ENCODE measurements at regions not wholly inside any gene's neighbourhood (a gene's known extent, or its start where the extent isn't known, plus 50 kb on each side); places are given as distances from the start of the nearest gene placed in this dataset.

DNA sequence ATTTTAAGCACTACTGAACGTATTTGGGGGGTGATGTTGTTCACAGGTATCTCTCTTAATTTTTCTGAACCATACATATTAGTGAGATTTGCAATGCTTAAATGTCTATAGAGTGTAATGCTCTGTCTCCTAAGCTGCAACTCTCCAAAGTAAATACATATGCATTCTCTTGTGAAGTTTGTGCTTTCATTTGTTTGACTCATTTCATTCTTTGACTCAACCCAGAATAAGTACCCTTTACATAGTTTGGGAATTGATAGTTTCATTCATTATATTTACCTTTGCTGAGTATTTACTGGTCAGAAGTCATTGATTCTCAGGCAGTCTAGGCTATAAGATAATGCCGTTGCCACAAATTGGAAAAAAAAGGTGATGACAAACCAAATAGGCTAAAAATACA lies 406.9 kb downstream of the FGF9 start:
- no peaks in the 10 kb centered on the region for H3K4me1 ChIP-seq
- intact Hi-C loops (cut with DNase I) = no loop called here
- H3K27ac ChIP-seq = no peak overlapping the region
- H3K36me3 ChIP-seq = no peaks in the 10 kb centered on the region
- no peak overlapping the region for H3K4me3 ChIP-seq
- ATAC-seq = no peak
- TF ChIP-seq CTCF (IDR thresholded peaks at IDR 0.05) = no peak
- 33 to 54% methylated on average over 2 of the region's 2 CpGs for WGBS, 2 donors
- peaks cover 0 to 6% (median 0%) of the 10 kb centered on the region in 7 donors for H3K27me3 ChIP-seq
- peaks cover 0 to 3% (median 0%) of the 10 kb centered on the region in 11 donors for H3K9me3 ChIP-seq
- DNase-seq = no peak

GRCh38 chr13:22079961-22080360 lies 409.1 kb downstream of the FGF9 start:
- Histone ChIP-seq H3K4me1 (no peaks in the 10 kb centered on the region), H3K4me3 (no peak overlapping the region), H3K27me3 (peaks cover 0 to 8% (median 0%) of the 10 kb centered on the region in 7 donors), H3K9me3 (no peaks in the 10 kb centered on the region), H3K36me3 (no peaks in the 10 kb centered on the region), H3K27ac (no peak overlapping the region)
- WGBS, 2 donors = 82 to 86% methylated on average over 11 of the region's 11 CpGs
- DNase-seq (no peak), ATAC-seq (no peak)
- intact Hi-C loops (cut with DNase I) = no loop called here
- TF ChIP-seq CTCF (IDR thresholded peaks at IDR 0.05) = no peak

DNA sequence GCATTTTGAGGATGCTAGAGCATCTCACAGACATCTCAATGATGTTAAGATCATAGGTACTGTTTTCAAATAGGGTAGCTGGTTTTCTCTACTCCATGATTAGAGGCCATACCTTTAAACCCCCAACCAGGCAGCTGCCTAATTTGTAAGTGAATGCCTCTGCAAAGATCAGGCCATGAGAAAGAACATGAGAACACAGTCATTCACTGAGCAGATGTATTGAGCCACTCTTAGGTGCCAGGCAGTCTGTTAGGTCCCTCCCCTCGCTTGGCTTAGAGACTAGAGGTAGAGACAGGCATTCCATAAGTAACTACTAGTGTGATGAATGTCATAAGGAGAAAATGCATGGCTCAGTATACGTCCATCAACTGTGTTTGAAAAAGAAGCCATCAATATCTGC lies 410.0 kb downstream of the FGF9 start:
- TF ChIP-seq CTCF (IDR thresholded peaks at IDR 0.05) = no peak
- intact Hi-C loops (cut with DNase I) = no loop called here
- DNase-seq (no peak), ATAC-seq (no peak)
- peaks cover 0 to 8% (median 0%) of the 10 kb centered on the region in 7 donors for H3K27me3 ChIP-seq
- H3K27ac ChIP-seq = no peak overlapping the region
- H3K4me1 ChIP-seq = no peaks in the 10 kb centered on the region
- no peaks in the 10 kb centered on the region for H3K9me3 ChIP-seq
- H3K36me3 ChIP-seq = no peaks in the 10 kb centered on the region
- no peak overlapping the region for H3K4me3 ChIP-seq
- 76 to 80% methylated on average over 2 of the region's 2 CpGs for WGBS, 2 donors

- Histone ChIP-seq H3K36me3 (no peaks in the 10 kb centered on the region), H3K27ac (no peak overlapping the region), H3K4me3 (no peak overlapping the region), H3K27me3 (peaks cover 0 to 8% (median 0%) of the 10 kb centered on the region in 7 donors), H3K4me1 (no peaks in the 10 kb centered on the region), H3K9me3 (no peaks in the 10 kb centered on the region)
- WGBS, 2 donors = 68% methylated on average over 6 of the region's 6 CpGs
- TF ChIP-seq CTCF (IDR thresholded peaks at IDR 0.05) = no peak
- intact Hi-C loops (cut with DNase I) = no loop called here
- ATAC-seq = no peak
- no peak for DNase-seq
Observed at GRCh38 chr13:22081430-22081829, 410.6 kb downstream of the FGF9 start.
